DOHH2 (cell line): ENCODE measurements at regions not wholly inside any gene's neighbourhood (a gene's known extent, or its start where the extent isn't known, plus 50 kb on each side); places are given as distances from the start of the nearest gene placed in this dataset.

ENCODE experiments used
- H3F3A ChIP-seq: fragments of 200-600 bp; sonication (generic), shearing (Covaris generic); 2 replicates; pipeline ENCODE4 v1.6.0; 2016; ENCODE audit warnings: antibody characterized with exemption, mild to moderate bottlenecking; ENCODE audit not compliant: control insufficient read depth, insufficient read depth
- H3K27ac ChIP-seq: fragments of 200-600 bp; sonication (generic); 2 replicates; pipeline ENCODE4 v1.5.1; 2014; ENCODE audit warnings: low read depth, mild to moderate bottlenecking, low read length, moderate library complexity
- H3K27me3 ChIP-seq: fragments of 200-600 bp; sonication (generic); 2 replicates; pipeline ENCODE4 v1.6.1; 2014; ENCODE audit warnings: mild to moderate bottlenecking, low read length, mixed read lengths; ENCODE audit not compliant: control insufficient read depth
- H3K36me3 ChIP-seq: fragments of 200-600 bp; sonication (generic); 2 replicates; pipeline ENCODE4 v1.6.1; 2014; ENCODE audit warnings: mild to moderate bottlenecking, low read length, moderate library complexity, mixed read lengths; ENCODE audit not compliant: control insufficient read depth
- H3K4me1 ChIP-seq: fragments of 200-600 bp; sonication (generic); 2 replicates; pipeline ENCODE4 v1.6.1; 2014; ENCODE audit warnings: mild to moderate bottlenecking, low read length, mixed read lengths; ENCODE audit not compliant: control insufficient read depth
- H3K4me2 ChIP-seq: fragments of 200-600 bp; sonication (generic); 2 replicates; pipeline ENCODE4 v1.6.0; 2014; ENCODE audit warnings: mild to moderate bottlenecking, low read length, moderate library complexity
- H3K4me3 ChIP-seq: fragments of 200-600 bp; sonication (generic); 2 replicates; pipeline ENCODE4 v1.5.1; 2014; ENCODE audit warnings: mild to moderate bottlenecking, low read length, mixed read lengths
- H3K79me2 ChIP-seq: fragments of 200-600 bp; sonication (generic); 2 replicates; pipeline ENCODE4 v1.6.1; 2014; ENCODE audit warnings: mild to moderate bottlenecking, low read length, mixed read lengths; ENCODE audit not compliant: control insufficient read depth
- H3K9me2 ChIP-seq: fragments of 200-600 bp; sonication (generic); replicated peaks from 2 replicates; pipeline ENCODE4 v1.6.1; 2014; ENCODE audit warnings: mild to moderate bottlenecking, low read length, mixed read lengths; ENCODE audit not compliant: control insufficient read depth
- H3K9me3 ChIP-seq: fragments of 200-600 bp; sonication (generic); 2 replicates; pipeline ENCODE4 v1.6.1; 2014; ENCODE audit warnings: antibody characterized with exemption, low read length, mixed read lengths; ENCODE audit not compliant: control insufficient read depth, insufficient read depth
- H4K20me1 ChIP-seq: fragments of 200-600 bp; sonication (generic); 2 replicates; pipeline ENCODE4 v1.6.0; 2014; ENCODE audit warnings: low read depth, mild to moderate bottlenecking, antibody characterized with exemption, low read length, moderate library complexity; ENCODE audit not compliant: control insufficient read depth, insufficient read depth
- CTCF ChIP-seq: fragments of 200-600 bp; sonication (generic); IDR thresholded peaks from one replicate; pipeline ENCODE4 v1.5.1; 2014; ENCODE audit warnings: antibody characterized with exemption, mild to moderate bottlenecking, low read depth, low read length; ENCODE audit not compliant: poor library complexity, severe bottlenecking
- EZH2phosphoT487 ChIP-seq: fragments of 200-600 bp; sonication (generic); IDR thresholded peaks from 2 replicates; pipeline ENCODE4 v1.6.1; 2017; ENCODE audit warnings: borderline replicate concordance, mild to moderate bottlenecking, antibody characterized with exemption, low read length, moderate library complexity, mixed read lengths

GRCh38 chr12:30357766-30358490 is 337.7 kb downstream of the IPO8 start:
- Histone ChIP-seq H3K27me3 (no peaks in the 10 kb centered on the region), H3K4me2 (no peak overlapping the region), H3K27ac (no peak overlapping the region), H3K4me3 (no peak overlapping the region), H3K9me2 (no peaks in the 10 kb centered on the region), H3K9me3 (no peaks in the 10 kb centered on the region), H4K20me1 (no peaks in the 10 kb centered on the region), H3F3A (no peaks in the 10 kb centered on the region), H3K4me1 (no peaks in the 10 kb centered on the region), H3K36me3 (no peaks in the 10 kb centered on the region), H3K79me2 (no peaks in the 10 kb centered on the region)
- TF ChIP-seq CTCF, result no peak
- TF ChIP-seq EZH2phosphoT487, result no peak

- no peak overlapping the region for H3K4me3 ChIP-seq
- no peaks in the 10 kb centered on the region for H3K4me1 ChIP-seq
- H3K27ac ChIP-seq, result no peak overlapping the region
- no peaks in the 10 kb centered on the region for H4K20me1 ChIP-seq
- no peaks in the 10 kb centered on the region for H3K36me3 ChIP-seq
- no peak overlapping the region for H3K4me2 ChIP-seq
- H3K27me3 ChIP-seq, result no peaks in the 10 kb centered on the region
- no peaks in the 10 kb centered on the region for H3F3A ChIP-seq
- H3K79me2 ChIP-seq, result no peaks in the 10 kb centered on the region
- TF ChIP-seq EZH2phosphoT487 (no peak), CTCF (no peak)
- no peaks in the 10 kb centered on the region for H3K9me3 ChIP-seq
- H3K9me2 ChIP-seq, result no peaks in the 10 kb centered on the region
Measured at GRCh38 chr12:30345744-30346471, 349.8 kb downstream of the IPO8 start.

- Histone ChIP-seq H3K9me3 (0 out of 2 replicates have a peak, but pooled peaks cover 2% of the 10 kb centered on the region), H3F3A (no peaks in the 10 kb centered on the region), H3K27ac (no peak overlapping the region), H4K20me1 (no peaks in the 10 kb centered on the region), H3K4me1 (no peaks in the 10 kb centered on the region), H3K4me3 (no peak overlapping the region), H3K79me2 (no peaks in the 10 kb centered on the region), H3K27me3 (no peaks in the 10 kb centered on the region), H3K4me2 (no peak overlapping the region), H3K36me3 (no peaks in the 10 kb centered on the region), H3K9me2 (no peaks in the 10 kb centered on the region)
- no peak for TF ChIP-seq EZH2phosphoT487
- TF ChIP-seq CTCF, result no peak
Measured at GRCh38 chr12:30330565-30330964, 365.1 kb downstream of the IPO8 start.
